Femur (tissue), 1 donor: ENCODE measurements at regions not wholly inside any gene's neighbourhood (a gene's known extent, or its start where the extent isn't known, plus 50 kb on each side); places are given as distances from the start of the nearest gene placed in this dataset.
A peak's percentile ranks its signal among the peaks of the same experiment; 100 is the strongest.
"Not testable (repeated sequence)": the region's sequence is repeated elsewhere in the genome, so short reads cannot be mapped to it uniquely, and the experiment has no call there.

Source experiments
- DNase-seq: peaks from one replicate; pipeline ENCODE4 v3.0.0-alpha.2; 2017

DNA sequence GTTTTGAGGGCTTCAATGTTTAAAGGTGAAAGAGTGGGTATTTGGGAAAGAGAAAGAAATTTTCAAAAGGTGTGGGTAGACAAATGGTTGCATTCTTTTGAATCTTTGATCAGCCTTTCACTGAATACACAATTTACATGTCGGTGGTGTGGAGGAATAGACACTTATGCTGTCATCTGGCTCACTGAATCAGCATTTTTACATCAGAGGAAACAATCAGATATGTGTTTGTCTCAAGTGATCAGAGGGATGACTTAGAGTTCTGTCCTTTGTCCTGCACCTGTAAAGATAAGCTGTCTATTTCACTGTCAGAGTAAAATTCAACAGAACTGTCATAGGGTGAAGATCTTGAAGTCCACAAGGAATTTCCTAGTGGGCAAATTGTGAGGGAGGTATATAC is 170.9 kb upstream of the USP25 start:
- DNase-seq: no peak

DNA sequence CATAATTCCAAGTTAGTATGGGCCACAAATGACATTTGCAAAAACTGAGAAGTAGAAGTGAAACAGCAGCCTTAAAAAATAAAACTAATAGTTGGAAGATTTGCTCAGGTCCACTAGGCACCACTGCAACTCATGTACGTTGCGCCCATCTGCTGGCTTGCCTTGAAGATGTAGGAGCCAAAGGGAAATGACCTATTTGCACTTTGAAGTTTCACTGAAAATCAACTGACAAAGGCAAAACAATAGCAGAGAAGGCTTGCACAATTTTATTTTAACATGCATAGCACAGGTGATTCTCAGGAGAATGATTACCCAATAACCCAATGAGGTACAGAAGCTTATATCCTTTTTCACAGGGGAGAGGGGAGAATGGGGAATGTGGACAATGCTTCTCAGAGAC is 170.1 kb upstream of the USP25 start:
- DNase-seq: no peak

GRCh38 chr21:15560383-15561056 is 169.3 kb upstream of the USP25 start:
- DNase-seq: no peak

GRCh38 chr21:15562748-15563147 is 167.0 kb upstream of the USP25 start:
- DNase-seq: no peak

GRCh38 chr21:15564907-15565306 is 164.9 kb upstream of the USP25 start:
- no peak for DNase-seq

DNA sequence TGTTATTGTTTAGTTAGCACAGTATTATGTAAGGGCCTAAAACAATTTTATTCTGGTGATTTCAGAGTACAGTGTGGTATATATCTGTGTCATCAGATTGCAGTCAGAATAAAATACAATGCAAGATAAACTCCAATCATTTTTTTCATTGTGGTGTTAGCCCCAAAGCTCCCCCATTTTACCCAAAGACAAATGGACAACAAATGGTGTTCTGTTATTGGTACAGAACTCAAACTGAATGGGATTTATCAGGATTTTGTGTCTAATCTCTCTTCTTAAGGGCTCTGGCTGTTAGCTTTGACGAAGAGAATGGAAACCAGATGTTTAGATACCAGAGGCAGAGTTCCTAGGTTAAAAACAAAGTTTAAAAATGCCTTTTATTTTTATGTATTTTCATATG is 163.1 kb upstream of the USP25 start:
- DNase-seq: no peak

- no peak for DNase-seq
Measured at GRCh38 chr21:15567191-15567590, 162.6 kb upstream of the USP25 start.

- DNase-seq: no peak
Measured at GRCh38 chr21:15568516-15568915, 161.3 kb upstream of the USP25 start.

- DNase-seq: no peak
Measured at GRCh38 chr21:15586752-15587427, 142.9 kb upstream of the USP25 start.

DNA sequence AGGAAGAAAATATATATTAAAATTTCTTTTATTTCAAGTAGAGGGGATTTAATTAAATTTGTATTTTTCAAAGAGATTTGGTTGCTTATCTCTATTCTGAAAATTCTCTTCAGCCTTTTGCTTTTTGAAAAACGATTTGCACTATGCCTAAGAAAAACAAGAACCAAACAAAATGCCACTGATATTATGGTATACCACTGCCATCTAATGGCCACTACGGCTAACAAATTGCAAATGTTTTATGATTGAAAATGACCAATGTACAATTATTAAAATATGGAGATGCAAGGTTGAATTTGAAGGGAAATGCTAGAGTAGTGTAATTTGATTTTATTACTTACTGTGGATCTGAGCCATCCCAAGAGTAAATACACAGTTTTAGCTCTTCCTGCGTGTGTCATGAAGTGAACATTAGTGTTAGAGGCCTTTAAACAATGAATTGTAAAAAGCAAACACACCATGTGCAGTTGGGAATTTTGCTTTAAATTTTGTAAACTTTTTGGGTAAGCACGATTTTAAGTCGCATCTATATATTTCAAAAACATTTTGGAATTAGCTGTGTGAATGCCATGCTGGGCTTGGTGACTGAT is 137.4 kb upstream of the USP25 start:
- DNase-seq: no peak

GRCh38 chr21:15592957-15593356 is 136.8 kb upstream of the USP25 start:
- no peak for DNase-seq

- no peak for DNase-seq
Measured at GRCh38 chr21:15601390-15601789, 128.4 kb upstream of the USP25 start.

DNA sequence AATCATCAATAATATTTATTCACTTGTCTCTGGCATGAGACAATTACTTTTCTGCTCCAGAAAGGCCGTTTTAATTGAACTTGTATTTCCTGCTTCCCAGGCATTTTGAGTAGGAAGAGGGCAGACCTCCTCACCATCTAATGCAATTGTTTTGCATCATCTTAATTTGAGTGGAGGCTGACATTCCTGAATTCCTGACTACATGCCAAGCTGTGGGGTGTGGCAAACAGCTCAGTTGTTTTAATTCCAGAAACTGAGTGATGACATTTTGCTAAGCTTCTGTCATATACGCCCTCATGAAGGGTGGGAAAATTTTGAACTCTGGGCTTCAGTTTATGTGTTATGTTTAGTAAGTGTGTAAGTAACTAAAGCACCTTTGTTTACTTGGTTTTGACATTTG is 125.4 kb upstream of the USP25 start:
- DNase-seq: no peak

- no peak for DNase-seq
Measured at GRCh38 chr21:15614766-15615165, 115.0 kb upstream of the USP25 start.

- no peak for DNase-seq
Measured at GRCh38 chr21:15616864-15617574, 112.8 kb upstream of the USP25 start.

DNA sequence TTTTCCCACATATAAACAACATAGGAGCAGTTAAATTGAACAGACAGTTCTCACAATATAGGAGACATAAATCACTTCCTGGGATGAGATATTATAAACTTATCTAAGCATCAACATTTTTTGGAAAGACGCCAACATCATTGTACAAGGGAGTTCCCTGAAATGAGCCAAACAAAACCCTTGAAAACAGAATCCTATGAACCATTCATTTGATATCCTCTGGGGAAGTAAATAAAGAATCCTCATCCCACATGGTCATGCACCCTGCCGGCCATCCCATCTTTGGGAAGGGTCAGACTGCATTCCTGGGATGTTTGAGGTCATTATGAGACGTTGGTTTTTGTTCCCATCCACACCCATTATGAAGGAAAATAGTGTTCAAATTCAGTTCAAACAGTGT is 111.8 kb upstream of the USP25 start:
- peak; percentile 30 for DNase-seq

GRCh38 chr21:15620892-15621291 is 108.9 kb upstream of the USP25 start:
- no peak for DNase-seq

DNA sequence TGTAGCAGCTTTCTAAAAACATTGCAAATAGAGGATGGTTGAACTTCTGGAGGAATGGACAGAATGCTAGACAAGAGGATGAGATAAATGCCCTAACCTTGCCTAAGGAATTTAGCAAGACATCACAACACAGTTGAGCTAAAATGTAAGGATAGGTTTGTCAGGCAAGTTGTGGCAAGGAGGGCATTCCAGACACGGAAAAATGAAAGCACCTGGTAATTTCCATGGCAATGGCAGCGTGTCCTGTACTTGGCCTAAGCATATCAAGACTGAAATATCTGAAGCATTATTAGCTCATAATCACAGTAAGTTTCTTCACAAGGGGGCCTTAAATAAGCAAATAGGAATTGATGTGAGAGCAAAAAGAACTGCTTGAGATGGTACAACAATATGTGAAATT is 105.1 kb upstream of the USP25 start:
- DNase-seq: no peak

GRCh38 chr21:15625363-15625762 is 104.4 kb upstream of the USP25 start:
- DNase-seq: no peak

GRCh38 chr21:15626031-15626430 is 103.8 kb upstream of the USP25 start:
- DNase-seq: no peak

DNA sequence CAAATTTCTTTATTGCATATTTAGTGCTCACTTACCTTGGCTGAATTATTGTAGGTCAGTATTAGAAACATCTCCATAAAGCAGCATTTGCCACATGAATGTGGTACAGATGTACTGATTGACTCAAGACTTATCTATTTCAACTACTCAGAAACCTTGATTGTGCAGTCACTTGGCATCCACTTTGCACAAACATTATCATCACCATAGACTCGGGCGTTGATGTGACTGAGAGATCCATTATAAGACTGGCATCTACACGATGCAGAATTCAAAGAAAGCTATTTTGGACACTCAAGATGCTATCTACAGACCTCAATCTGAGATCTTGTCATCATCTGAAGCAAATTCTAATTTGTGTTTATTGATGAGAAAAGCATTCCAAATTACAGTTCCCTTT is 102.8 kb upstream of the USP25 start:
- no peak for DNase-seq

GRCh38 chr21:15627823-15628222 is 102.0 kb upstream of the USP25 start:
- no peak for DNase-seq

GRCh38 chr21:15631342-15631741 is 98.4 kb upstream of the USP25 start:
- DNase-seq: no peak

- not testable (repeated sequence) for DNase-seq
Measured at GRCh38 chr21:15634541-15634940, 95.2 kb upstream of the USP25 start.
